ENCODE measurements at regions not wholly inside any gene's neighbourhood (a gene's known extent, or its start where the extent isn't known, plus 50 kb on each side); places are given as distances from the start of the nearest gene placed in this dataset.

GRCh38 chr1:5812295-5812694 is 179.9 kb downstream of the NPHP4 start:
- DNase-seq (ENCODE audit: low read depth in 2 of 2) = no peak

- no peak for DNase-seq (ENCODE audit: low read depth in 2 of 2)
Measured at GRCh38 chr1:5811419-5811818, 180.8 kb downstream of the NPHP4 start.

- DNase-seq (ENCODE audit: low read depth in 2 of 2) = no peak
Measured at GRCh38 chr1:5810553-5811270, 181.5 kb downstream of the NPHP4 start.

GRCh38 chr1:5810131-5810530 is 182.1 kb downstream of the NPHP4 start:
- DNase-seq (ENCODE audit: low read depth in 2 of 2) = no peak

GRCh38 chr1:5809207-5809788 is 182.9 kb downstream of the NPHP4 start:
- no peak for DNase-seq (ENCODE audit: low read depth in 2 of 2)

GRCh38 chr1:5803851-5804250 is 188.4 kb downstream of the NPHP4 start:
- DNase-seq (ENCODE audit: low read depth in 2 of 2) = no peak

- DNase-seq (ENCODE audit: low read depth in 2 of 2) = no peak
Measured at GRCh38 chr1:5802606-5803005, 189.6 kb downstream of the NPHP4 start.

GRCh38 chr1:5798904-5799303 is 193.3 kb downstream of the NPHP4 start:
- no peak for DNase-seq (ENCODE audit: low read depth in 2 of 2)

- DNase-seq (ENCODE audit: low read depth in 2 of 2) = no peak
Measured at GRCh38 chr1:5798151-5798730, 194.0 kb downstream of the NPHP4 start.

- no peak for DNase-seq (ENCODE audit: low read depth in 2 of 2)
Measured at GRCh38 chr1:5796028-5796427, 196.2 kb downstream of the NPHP4 start.

GRCh38 chr1:5794279-5794678 is 197.9 kb downstream of the NPHP4 start:
- DNase-seq (ENCODE audit: low read depth in 2 of 2) = no peak

- DNase-seq (ENCODE audit: low read depth in 2 of 2) = no peak
Measured at GRCh38 chr1:5793516-5793915, 198.7 kb downstream of the NPHP4 start.

- no peak for DNase-seq (ENCODE audit: low read depth in 2 of 2)
Measured at GRCh38 chr1:5781079-5781478, 211.1 kb downstream of the NPHP4 start.

- DNase-seq (ENCODE audit: low read depth in 2 of 2) = no peak
Measured at GRCh38 chr1:5780324-5780716, 211.9 kb downstream of the NPHP4 start.

GRCh38 chr1:5779608-5780323 is 212.5 kb downstream of the NPHP4 start:
- DNase-seq (ENCODE audit: low read depth in 2 of 2) = no peak

- DNase-seq (ENCODE audit: low read depth in 2 of 2) = no peak
Measured at GRCh38 chr1:5776035-5776550, 216.1 kb downstream of the NPHP4 start.

- no peak for DNase-seq (ENCODE audit: low read depth in 2 of 2)
Measured at GRCh38 chr1:5774019-5774418, 218.2 kb downstream of the NPHP4 start.

- DNase-seq (ENCODE audit: low read depth in 2 of 2) = no peak
Measured at GRCh38 chr1:5771788-5772187, 220.4 kb downstream of the NPHP4 start.

- DNase-seq (ENCODE audit: low read depth in 2 of 2) = no peak
Measured at GRCh38 chr1:5770981-5771765, 221.1 kb downstream of the NPHP4 start.

- DNase-seq (ENCODE audit: low read depth in 2 of 2) = no peak
Measured at GRCh38 chr1:5769760-5770159, 222.5 kb downstream of the NPHP4 start.

- DNase-seq (ENCODE audit: low read depth in 2 of 2) = no peak
Measured at GRCh38 chr1:5769146-5769545, 223.1 kb downstream of the NPHP4 start.

GRCh38 chr1:5768014-5768413 is 224.2 kb downstream of the NPHP4 start:
- DNase-seq (ENCODE audit: low read depth in 2 of 2) = no peak

Data from stimulated activated CD4-positive, alpha-beta T cell treated with anti-CD3 and anti-CD28 coated beads, Interleukin-4, amount 100 ng/mL, for 48 hours (primary cell).